ENCODE measurements at regions not wholly inside any gene's neighbourhood (a gene's known extent, or its start where the extent isn't known, plus 50 kb on each side); places are given as distances from the start of the nearest gene placed in this dataset.
"Not testable (repeated sequence)": the region's sequence is repeated elsewhere in the genome, so short reads cannot be mapped to it uniquely, and the experiment has no call there.

- Histone ChIP-seq H3K4me1 (ENCODE audit: control insufficient read depth in 1 of 2, insufficient read depth in 1 of 2, low read depth in 1 of 2, low read length in 1 of 2) (no peaks in the 10 kb centered on the region), H3K9me3 (no peaks in the 10 kb centered on the region), H3K4me3 (ENCODE audit: low read depth in 1 of 2, low read length in 1 of 2) (no peak overlapping the region), H3K27ac (no peak overlapping the region), H3K27me3 (peaks cover 11% of the 10 kb centered on the region), H3K36me3 (no peaks in the 10 kb centered on the region)
- no peak for TF ChIP-seq CTCF (IDR thresholded peaks at IDR 0.05)
Measured at GRCh38 chr7:118389629-118390028, 165.1 kb downstream of the ANKRD7 start.

GRCh38 chr7:118404211-118404610, 179.7 kb downstream of the ANKRD7 start:
- TF ChIP-seq CTCF (IDR thresholded peaks at IDR 0.05): no peak
- H3K36me3 ChIP-seq: no peaks in the 10 kb centered on the region
- no peak overlapping the region for H3K4me3 ChIP-seq (ENCODE audit: low read depth in 1 of 2, low read length in 1 of 2)
- no peak overlapping the region for H3K27ac ChIP-seq
- no peaks in the 10 kb centered on the region for H3K4me1 ChIP-seq (ENCODE audit: control insufficient read depth in 1 of 2, insufficient read depth in 1 of 2, low read depth in 1 of 2, low read length in 1 of 2)
- no peaks in the 10 kb centered on the region for H3K9me3 ChIP-seq
- no peaks in the 10 kb centered on the region for H3K27me3 ChIP-seq

- Histone ChIP-seq H3K27ac (no peak overlapping the region), H3K4me3 (ENCODE audit: low read depth in 1 of 2, low read length in 1 of 2) (no peak overlapping the region), H3K36me3 (no peaks in the 10 kb centered on the region), H3K9me3 (no peaks in the 10 kb centered on the region), H3K4me1 (ENCODE audit: control insufficient read depth in 1 of 2, insufficient read depth in 1 of 2, low read depth in 1 of 2, low read length in 1 of 2) (no peaks in the 10 kb centered on the region), H3K27me3 (no peaks in the 10 kb centered on the region)
- no peak for TF ChIP-seq CTCF (IDR thresholded peaks at IDR 0.05)
Measured at GRCh38 chr7:118418433-118418832, 193.9 kb downstream of the ANKRD7 start.

- no peak for TF ChIP-seq CTCF (IDR thresholded peaks at IDR 0.05)
- Histone ChIP-seq H3K27ac (no peak overlapping the region), H3K4me1 (ENCODE audit: control insufficient read depth in 1 of 2, insufficient read depth in 1 of 2, low read depth in 1 of 2, low read length in 1 of 2) (no peaks in the 10 kb centered on the region), H3K27me3 (no peaks in the 10 kb centered on the region), H3K9me3 (no peaks in the 10 kb centered on the region), H3K4me3 (ENCODE audit: low read depth in 1 of 2, low read length in 1 of 2) (no peak overlapping the region), H3K36me3 (no peaks in the 10 kb centered on the region)
Measured at GRCh38 chr7:118420888-118421287, 196.4 kb downstream of the ANKRD7 start.

- no peaks in the 10 kb centered on the region for H3K36me3 ChIP-seq
- no peak for TF ChIP-seq CTCF (IDR thresholded peaks at IDR 0.05)
- no peaks in the 10 kb centered on the region for H3K27me3 ChIP-seq
- no peaks in the 10 kb centered on the region for H3K4me1 ChIP-seq (ENCODE audit: control insufficient read depth in 1 of 2, insufficient read depth in 1 of 2, low read depth in 1 of 2, low read length in 1 of 2)
- H3K9me3 ChIP-seq: no peaks in the 10 kb centered on the region
- no peak overlapping the region for H3K4me3 ChIP-seq (ENCODE audit: low read depth in 1 of 2, low read length in 1 of 2)
- H3K27ac ChIP-seq: no peak overlapping the region
Measured at GRCh38 chr7:118429141-118429540, 204.6 kb downstream of the ANKRD7 start.

- H3K9me3 ChIP-seq: no peaks in the 10 kb centered on the region
- H3K4me1 ChIP-seq (ENCODE audit: control insufficient read depth in 1 of 2, insufficient read depth in 1 of 2, low read depth in 1 of 2, low read length in 1 of 2): no peaks in the 10 kb centered on the region
- no peak for TF ChIP-seq CTCF (IDR thresholded peaks at IDR 0.05)
- H3K4me3 ChIP-seq (ENCODE audit: low read depth in 1 of 2, low read length in 1 of 2): no peak overlapping the region
- H3K27me3 ChIP-seq: no peaks in the 10 kb centered on the region
- H3K27ac ChIP-seq: no peak overlapping the region
- no peaks in the 10 kb centered on the region for H3K36me3 ChIP-seq
Measured at GRCh38 chr7:118436663-118437062, 212.2 kb downstream of the ANKRD7 start.

- H3K4me3 ChIP-seq (ENCODE audit: low read depth in 1 of 2, low read length in 1 of 2); H3K9me3 ChIP-seq; H3K27ac ChIP-seq; H3K36me3 ChIP-seq; H3K4me1 ChIP-seq (ENCODE audit: control insufficient read depth in 1 of 2, insufficient read depth in 1 of 2, low read depth in 1 of 2, low read length in 1 of 2); H3K27me3 ChIP-seq: not testable (repeated sequence)
Measured at GRCh38 chr7:118449030-118449429, 224.5 kb downstream of the ANKRD7 start.

Data from neutrophil (primary cell).